ENCODE measurements at regions not wholly inside any gene's neighbourhood (a gene's known extent, or its start where the extent isn't known, plus 50 kb on each side); places are given as distances from the start of the nearest gene placed in this dataset.

- TF ChIP-seq SRF (IDR thresholded peaks at IDR 0.05; ENCODE audit: low read depth in 2 of 2, low read length in 2 of 2) (no peak), BCL11A (IDR thresholded peaks at IDR 0.05; ENCODE audit: low read depth, low read length) (no peak), RCOR1 (conservative IDR thresholded peaks at IDR 0.05; ENCODE audit: low read depth, low read length) (no peak), PML (IDR thresholded peaks at IDR 0.05; ENCODE audit: low read length) (no peak), ZSCAN29 (IDR thresholded peaks at IDR 0.05) (no peak), CBX5 (IDR thresholded peaks at IDR 0.05; ENCODE audit: low read depth) (no peak), JUND (IDR thresholded peaks at IDR 0.05; ENCODE audit: low read depth, low read length) (no peak), NRF1 (conservative IDR thresholded peaks at IDR 0.05; ENCODE audit: low read depth, low read length) (no peak), POLR2A (IDR thresholded peaks at IDR 0.05; ENCODE audit: low read depth, low read length) (no peak)
- TF ChIP-seq, protein P1, sequence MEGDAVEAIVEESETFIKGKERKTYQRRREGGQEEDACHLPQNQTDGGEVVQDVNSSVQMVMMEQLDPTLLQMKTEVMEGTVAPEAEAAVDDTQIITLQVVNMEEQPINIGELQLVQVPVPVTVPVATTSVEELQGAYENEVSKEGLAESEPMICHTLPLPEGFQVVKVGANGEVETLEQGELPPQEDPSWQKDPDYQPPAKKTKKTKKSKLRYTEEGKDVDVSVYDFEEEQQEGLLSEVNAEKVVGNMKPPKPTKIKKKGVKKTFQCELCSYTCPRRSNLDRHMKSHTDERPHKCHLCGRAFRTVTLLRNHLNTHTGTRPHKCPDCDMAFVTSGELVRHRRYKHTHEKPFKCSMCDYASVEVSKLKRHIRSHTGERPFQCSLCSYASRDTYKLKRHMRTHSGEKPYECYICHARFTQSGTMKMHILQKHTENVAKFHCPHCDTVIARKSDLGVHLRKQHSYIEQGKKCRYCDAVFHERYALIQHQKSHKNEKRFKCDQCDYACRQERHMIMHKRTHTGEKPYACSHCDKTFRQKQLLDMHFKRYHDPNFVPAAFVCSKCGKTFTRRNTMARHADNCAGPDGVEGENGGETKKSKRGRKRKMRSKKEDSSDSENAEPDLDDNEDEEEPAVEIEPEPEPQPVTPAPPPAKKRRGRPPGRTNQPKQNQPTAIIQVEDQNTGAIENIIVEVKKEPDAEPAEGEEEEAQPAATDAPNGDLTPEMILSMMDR (IDR thresholded peaks at IDR 0.05 in 2 of 3, conservative IDR thresholded peaks at IDR 0.05 in 1 of 3; ENCODE audit: control insufficient read depth in 2 of 3, extremely low read depth in 1 of 3, insufficient read depth in 1 of 3, low read depth in 3 of 3, low read length in 3 of 3), result no peak
- TF ChIP-seq, protein P2, sequence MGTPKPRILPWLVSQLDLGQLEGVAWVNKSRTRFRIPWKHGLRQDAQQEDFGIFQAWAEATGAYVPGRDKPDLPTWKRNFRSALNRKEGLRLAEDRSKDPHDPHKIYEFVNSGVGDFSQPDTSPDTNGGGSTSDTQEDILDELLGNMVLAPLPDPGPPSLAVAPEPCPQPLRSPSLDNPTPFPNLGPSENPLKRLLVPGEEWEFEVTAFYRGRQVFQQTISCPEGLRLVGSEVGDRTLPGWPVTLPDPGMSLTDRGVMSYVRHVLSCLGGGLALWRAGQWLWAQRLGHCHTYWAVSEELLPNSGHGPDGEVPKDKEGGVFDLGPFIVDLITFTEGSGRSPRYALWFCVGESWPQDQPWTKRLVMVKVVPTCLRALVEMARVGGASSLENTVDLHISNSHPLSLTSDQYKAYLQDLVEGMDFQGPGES (IDR thresholded peaks at IDR 0.05), result no peak
- TF ChIP-seq, protein P3, sequence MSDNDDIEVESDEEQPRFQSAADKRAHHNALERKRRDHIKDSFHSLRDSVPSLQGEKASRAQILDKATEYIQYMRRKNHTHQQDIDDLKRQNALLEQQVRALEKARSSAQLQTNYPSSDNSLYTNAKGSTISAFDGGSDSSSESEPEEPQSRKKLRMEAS (IDR thresholded peaks at IDR 0.05; ENCODE audit: low read depth, low read length), result no peak
Observed at GRCh38 chr11:128294671-128295050, 292.7 kb downstream of the ETS1 start.

All from GM12878 (cell line).